ENCODE measurements at regions not wholly inside any gene's neighbourhood (a gene's known extent, or its start where the extent isn't known, plus 50 kb on each side); places are given as distances from the start of the nearest gene placed in this dataset.

DNA sequence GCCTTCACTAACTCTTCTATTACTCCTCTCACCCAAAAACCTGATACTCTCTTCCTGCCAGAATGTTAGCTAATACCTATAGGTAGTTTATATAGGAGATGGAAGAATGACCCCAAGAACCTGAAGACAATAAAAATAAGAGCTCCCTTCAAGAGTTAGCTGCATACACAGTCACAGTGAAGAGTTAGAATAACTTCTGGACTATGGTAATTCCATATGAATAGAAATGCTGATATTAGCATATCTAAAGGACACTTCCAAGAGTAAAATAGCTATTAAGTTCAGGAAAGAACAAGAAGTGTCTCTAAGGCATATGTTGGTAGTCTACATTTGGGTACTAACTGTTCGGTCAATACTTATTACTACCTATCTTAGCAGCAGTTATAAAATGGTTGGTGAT is 134.2 kb downstream of the VGLL3 start:
- intact Hi-C loops (cut with DNase I; ENCODE audit: low total_unique reads), result no loop called here
- DNase-seq (ENCODE audit: low spot score in 2 of 2), result no peak
- 2 to 6% methylated on average over 1 of the region's 1 CpG for WGBS, 2 donors
- H3K4me3 ChIP-seq (ENCODE audit: low read depth, poor library complexity, severe bottlenecking), result no peak overlapping the region
- no peak for TF ChIP-seq POLR2A (IDR thresholded peaks at IDR 0.05)
- TF ChIP-seq, protein P1, sequence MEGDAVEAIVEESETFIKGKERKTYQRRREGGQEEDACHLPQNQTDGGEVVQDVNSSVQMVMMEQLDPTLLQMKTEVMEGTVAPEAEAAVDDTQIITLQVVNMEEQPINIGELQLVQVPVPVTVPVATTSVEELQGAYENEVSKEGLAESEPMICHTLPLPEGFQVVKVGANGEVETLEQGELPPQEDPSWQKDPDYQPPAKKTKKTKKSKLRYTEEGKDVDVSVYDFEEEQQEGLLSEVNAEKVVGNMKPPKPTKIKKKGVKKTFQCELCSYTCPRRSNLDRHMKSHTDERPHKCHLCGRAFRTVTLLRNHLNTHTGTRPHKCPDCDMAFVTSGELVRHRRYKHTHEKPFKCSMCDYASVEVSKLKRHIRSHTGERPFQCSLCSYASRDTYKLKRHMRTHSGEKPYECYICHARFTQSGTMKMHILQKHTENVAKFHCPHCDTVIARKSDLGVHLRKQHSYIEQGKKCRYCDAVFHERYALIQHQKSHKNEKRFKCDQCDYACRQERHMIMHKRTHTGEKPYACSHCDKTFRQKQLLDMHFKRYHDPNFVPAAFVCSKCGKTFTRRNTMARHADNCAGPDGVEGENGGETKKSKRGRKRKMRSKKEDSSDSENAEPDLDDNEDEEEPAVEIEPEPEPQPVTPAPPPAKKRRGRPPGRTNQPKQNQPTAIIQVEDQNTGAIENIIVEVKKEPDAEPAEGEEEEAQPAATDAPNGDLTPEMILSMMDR (IDR thresholded peaks at IDR 0.05), result no peak

DNA sequence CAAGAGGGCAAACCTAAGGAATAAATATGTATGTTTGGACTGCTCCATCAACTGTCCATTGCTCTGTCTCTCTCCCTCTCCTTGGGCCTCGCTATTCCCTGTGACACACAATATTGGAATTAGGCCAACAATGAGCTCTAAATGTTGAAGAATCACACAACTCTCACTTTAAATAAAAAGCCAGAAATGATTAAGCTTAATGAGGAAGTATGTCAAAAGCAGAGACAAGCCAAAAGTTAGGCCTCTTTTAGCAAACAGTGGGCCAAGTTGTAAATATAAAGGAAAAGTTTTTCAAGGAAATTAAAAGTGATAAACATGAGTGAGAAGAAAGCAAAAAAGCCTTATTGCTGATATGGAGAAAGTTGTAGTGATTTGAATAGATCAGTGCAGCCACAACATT is 141.0 kb downstream of the VGLL3 start:
- TF ChIP-seq, protein P1 (IDR thresholded peaks at IDR 0.05), result no peak
- TF ChIP-seq POLR2A (IDR thresholded peaks at IDR 0.05), result no peak
- intact Hi-C loops (cut with DNase I; ENCODE audit: low total_unique reads), result no loop called here
- H3K4me3 ChIP-seq (ENCODE audit: low read depth, poor library complexity, severe bottlenecking), result no peak overlapping the region
- no peak for DNase-seq (ENCODE audit: low spot score in 2 of 2)
- 63 to 64% methylated on average over 1 of the region's 1 CpG for WGBS, 2 donors

DNA sequence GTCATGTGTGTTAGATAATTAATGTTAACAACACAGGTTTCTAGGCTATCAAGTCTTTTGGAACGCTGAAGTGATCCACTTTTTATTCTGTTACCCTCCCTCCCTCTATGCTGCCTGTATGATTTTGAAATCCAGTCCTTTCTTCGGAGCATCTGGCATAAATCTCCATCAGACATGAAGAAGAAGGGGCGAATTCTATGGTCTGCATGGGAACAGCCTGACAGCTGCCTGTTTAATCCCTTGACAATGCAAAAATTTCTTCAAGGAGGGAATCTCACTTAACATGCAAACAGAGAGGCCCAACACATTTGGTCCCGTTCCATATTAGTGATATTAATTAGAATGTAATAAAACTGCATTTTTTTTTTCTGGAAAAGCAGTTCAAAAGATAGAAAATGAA is 145.2 kb downstream of the VGLL3 start:
- intact Hi-C loops (cut with DNase I; ENCODE audit: low total_unique reads), result no loop called here
- WGBS, 2 donors, result 44 to 45% methylated on average over 4 of the region's 4 CpGs
- TF ChIP-seq, protein P1 (IDR thresholded peaks at IDR 0.05), result no peak
- no peak for TF ChIP-seq POLR2A (IDR thresholded peaks at IDR 0.05)

DNA sequence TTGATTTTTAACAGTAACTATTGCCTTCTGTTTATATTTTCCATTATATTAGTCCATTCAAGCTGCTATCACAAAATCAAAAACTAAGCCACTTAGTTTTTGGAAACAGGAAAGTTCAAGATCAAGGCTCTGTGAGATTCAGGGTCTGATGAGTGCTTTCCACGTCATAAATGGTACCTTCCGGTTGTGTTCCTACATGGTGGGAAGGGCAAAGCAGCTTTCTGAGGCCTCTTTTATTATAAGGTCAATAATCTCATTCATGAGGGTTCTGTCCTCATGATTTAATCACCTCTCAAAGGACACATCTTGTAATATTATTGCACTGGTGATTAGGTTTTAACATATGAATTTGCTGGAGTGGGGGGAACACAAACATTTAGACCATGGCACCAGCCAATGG is 152.0 kb downstream of the VGLL3 start:
- 88 to 93% methylated on average over 2 of the region's 2 CpGs for WGBS, 2 donors
- H3K4me3 ChIP-seq (ENCODE audit: low read depth, poor library complexity, severe bottlenecking), result no peak overlapping the region
- no peak for DNase-seq (ENCODE audit: low spot score in 2 of 2)
- intact Hi-C loops (cut with DNase I; ENCODE audit: low total_unique reads), result no loop called here
- no peak for TF ChIP-seq POLR2A (IDR thresholded peaks at IDR 0.05)
- TF ChIP-seq, protein P1 (IDR thresholded peaks at IDR 0.05), result no peak

More for the DNA sequence above, 145.2 kb downstream of the VGLL3 start:
- DNase-seq (ENCODE audit: low spot score in 2 of 2), result no peak
- H3K4me3 ChIP-seq (ENCODE audit: low read depth, poor library complexity, severe bottlenecking), result no peak overlapping the region

DNA sequence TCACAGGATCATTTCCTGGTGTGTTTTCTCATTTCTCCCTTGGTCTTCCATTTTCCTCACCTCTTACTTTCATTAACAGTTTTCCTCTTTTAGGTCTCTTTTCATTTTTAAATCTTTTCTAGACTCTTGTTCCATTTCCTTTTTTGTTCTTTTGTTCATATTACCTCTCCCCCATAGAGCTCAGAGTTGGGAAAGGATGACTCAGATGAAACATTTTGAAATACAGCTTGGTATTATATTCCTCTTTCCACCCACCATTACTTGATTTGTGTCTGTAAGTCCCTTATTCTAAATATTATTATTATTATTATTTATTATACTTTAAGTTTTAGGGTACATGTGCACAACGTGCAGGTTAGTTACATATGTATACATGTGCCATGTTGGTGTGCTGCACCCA is 153.1 kb downstream of the VGLL3 start:
- DNase-seq (ENCODE audit: low spot score in 2 of 2), result no peak
- no peak for TF ChIP-seq POLR2A (IDR thresholded peaks at IDR 0.05)
- TF ChIP-seq, protein P1 (IDR thresholded peaks at IDR 0.05), result no peak
- no peak overlapping the region for H3K4me3 ChIP-seq (ENCODE audit: low read depth, poor library complexity, severe bottlenecking)
- intact Hi-C loops (cut with DNase I; ENCODE audit: low total_unique reads), result no loop called here
- 77 to 94% methylated on average over 1 of the region's 1 CpG for WGBS, 2 donors

DNA sequence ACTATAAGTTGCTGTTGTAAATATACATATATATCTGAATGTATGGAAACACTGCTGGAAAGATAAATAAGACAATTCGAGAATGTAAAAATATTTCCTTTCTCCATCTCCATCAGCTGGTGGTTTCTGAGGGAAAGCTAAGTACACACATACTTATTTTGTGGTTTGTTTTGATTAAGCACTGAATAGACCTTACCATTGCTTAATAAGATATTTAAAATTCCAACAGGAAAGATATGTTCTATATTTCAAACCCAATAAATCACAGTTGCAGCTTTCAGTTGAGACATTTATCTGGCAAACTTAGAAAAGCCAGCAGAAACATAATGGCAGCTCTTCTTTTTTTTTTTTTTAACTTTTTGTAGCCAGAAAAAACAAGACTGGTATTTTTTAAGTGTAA is 160.4 kb downstream of the VGLL3 start:
- intact Hi-C loops (cut with DNase I; ENCODE audit: low total_unique reads), result no loop called here
- WGBS, 2 donors, result 46 to 51% methylated on average over 1 of the region's 1 CpG
- no peak for DNase-seq (ENCODE audit: low spot score in 2 of 2)
- TF ChIP-seq, protein P1 (IDR thresholded peaks at IDR 0.05), result no peak
- TF ChIP-seq POLR2A (IDR thresholded peaks at IDR 0.05), result no peak
- H3K4me3 ChIP-seq (ENCODE audit: low read depth, poor library complexity, severe bottlenecking), result no peak overlapping the region

All from lower leg skin (tissue), 4 donors.